ENCODE measurements at regions not wholly inside any gene's neighbourhood (a gene's known extent, or its start where the extent isn't known, plus 50 kb on each side); places are given as distances from the start of the nearest gene placed in this dataset.

GRCh38 chr10:43821103-43821502 is 172.4 kb upstream of the ZNF32 start:
- in situ Hi-C loops (cut with HindIII; ENCODE audit: low sequenced_read_pairs), result no loop called here
- no peak overlapping the region for H3K4me3 ChIP-seq (ENCODE audit: low read depth, low read length)
- no peak for TF ChIP-seq CTCF (IDR thresholded peaks at IDR 0.05; ENCODE audit: low read depth, low read length)
- no peak for DNase-seq (ENCODE audit: low read depth, low spot score)

GRCh38 chr10:43820663-43821062 is 172.0 kb upstream of the ZNF32 start:
- no peak for DNase-seq (ENCODE audit: low read depth, low spot score)

GRCh38 chr10:43819464-43820230 is 171.0 kb upstream of the ZNF32 start:
- no peak for DNase-seq (ENCODE audit: low read depth, low spot score)
- in situ Hi-C loops (cut with HindIII; ENCODE audit: low sequenced_read_pairs), result no loop called here
- H3K4me3 ChIP-seq (ENCODE audit: low read depth, low read length), result no peak overlapping the region
- no peak for TF ChIP-seq CTCF (IDR thresholded peaks at IDR 0.05; ENCODE audit: low read depth, low read length)

More at GRCh38 chr10:43820663-43821062, 172.0 kb upstream of the ZNF32 start:
- H3K4me3 ChIP-seq (ENCODE audit: low read depth, low read length), result no peak overlapping the region
- no peak for TF ChIP-seq CTCF (IDR thresholded peaks at IDR 0.05; ENCODE audit: low read depth, low read length)
- in situ Hi-C loops (cut with HindIII; ENCODE audit: low sequenced_read_pairs), result no loop called here

GRCh38 chr10:43818687-43819086 is 170.0 kb upstream of the ZNF32 start:
- TF ChIP-seq CTCF (IDR thresholded peaks at IDR 0.05; ENCODE audit: low read depth, low read length), result no peak
- no peak overlapping the region for H3K4me3 ChIP-seq (ENCODE audit: low read depth, low read length)
- no peak for DNase-seq (ENCODE audit: low read depth, low spot score)
- in situ Hi-C loops (cut with HindIII; ENCODE audit: low sequenced_read_pairs), result no loop called here

- TF ChIP-seq CTCF (IDR thresholded peaks at IDR 0.05; ENCODE audit: low read depth, low read length), result no peak
- in situ Hi-C loops (cut with HindIII; ENCODE audit: low sequenced_read_pairs), result no loop called here
- H3K4me3 ChIP-seq (ENCODE audit: low read depth, low read length), result no peak overlapping the region
- DNase-seq (ENCODE audit: low read depth, low spot score), result peak; percentile 27
These were observed 168.7 kb upstream of the ZNF32 start for GRCh38 chr10:43817368-43817767.

GRCh38 chr10:43816351-43817321 is 168.0 kb upstream of the ZNF32 start:
- no peak for TF ChIP-seq CTCF (IDR thresholded peaks at IDR 0.05; ENCODE audit: low read depth, low read length)
- in situ Hi-C loops (cut with HindIII; ENCODE audit: low sequenced_read_pairs), result no loop called here
- no peak overlapping the region for H3K4me3 ChIP-seq (ENCODE audit: low read depth, low read length)
- peak; percentile 53 for DNase-seq (ENCODE audit: low read depth, low spot score)
